ENCODE measurements at regions not wholly inside any gene's neighbourhood (a gene's known extent, or its start where the extent isn't known, plus 50 kb on each side); places are given as distances from the start of the nearest gene placed in this dataset.

GRCh38 chr18:56289381-56289780, 349.0 kb downstream of the TXNL1 start:
- Histone ChIP-seq H3K4me3 (no peak overlapping the region), H3K36me3 (no peaks in the 10 kb centered on the region), H3K27ac (no peak overlapping the region), H3K4me1 (replicated peaks) (no peaks in the 10 kb centered on the region), H3K27me3 (replicated peaks; ENCODE audit: insufficient read depth) (no peaks in the 10 kb centered on the region), H3K9me3 (no peaks in the 10 kb centered on the region)
- intact Hi-C loops (cut with DNase I), result no loop called here
- DNase-seq (ENCODE audit: low spot score), result no peak
- WGBS, result 60% methylated on average over 2 of the region's 2 CpGs
- TF ChIP-seq POLR2A (IDR thresholded peaks at IDR 0.05), result no peak
- TF ChIP-seq, protein P1, sequence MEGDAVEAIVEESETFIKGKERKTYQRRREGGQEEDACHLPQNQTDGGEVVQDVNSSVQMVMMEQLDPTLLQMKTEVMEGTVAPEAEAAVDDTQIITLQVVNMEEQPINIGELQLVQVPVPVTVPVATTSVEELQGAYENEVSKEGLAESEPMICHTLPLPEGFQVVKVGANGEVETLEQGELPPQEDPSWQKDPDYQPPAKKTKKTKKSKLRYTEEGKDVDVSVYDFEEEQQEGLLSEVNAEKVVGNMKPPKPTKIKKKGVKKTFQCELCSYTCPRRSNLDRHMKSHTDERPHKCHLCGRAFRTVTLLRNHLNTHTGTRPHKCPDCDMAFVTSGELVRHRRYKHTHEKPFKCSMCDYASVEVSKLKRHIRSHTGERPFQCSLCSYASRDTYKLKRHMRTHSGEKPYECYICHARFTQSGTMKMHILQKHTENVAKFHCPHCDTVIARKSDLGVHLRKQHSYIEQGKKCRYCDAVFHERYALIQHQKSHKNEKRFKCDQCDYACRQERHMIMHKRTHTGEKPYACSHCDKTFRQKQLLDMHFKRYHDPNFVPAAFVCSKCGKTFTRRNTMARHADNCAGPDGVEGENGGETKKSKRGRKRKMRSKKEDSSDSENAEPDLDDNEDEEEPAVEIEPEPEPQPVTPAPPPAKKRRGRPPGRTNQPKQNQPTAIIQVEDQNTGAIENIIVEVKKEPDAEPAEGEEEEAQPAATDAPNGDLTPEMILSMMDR (IDR thresholded peaks at IDR 0.05), result no peak
- no peak for TF ChIP-seq POLR2AphosphoS5 (IDR thresholded peaks at IDR 0.05)

DNA sequence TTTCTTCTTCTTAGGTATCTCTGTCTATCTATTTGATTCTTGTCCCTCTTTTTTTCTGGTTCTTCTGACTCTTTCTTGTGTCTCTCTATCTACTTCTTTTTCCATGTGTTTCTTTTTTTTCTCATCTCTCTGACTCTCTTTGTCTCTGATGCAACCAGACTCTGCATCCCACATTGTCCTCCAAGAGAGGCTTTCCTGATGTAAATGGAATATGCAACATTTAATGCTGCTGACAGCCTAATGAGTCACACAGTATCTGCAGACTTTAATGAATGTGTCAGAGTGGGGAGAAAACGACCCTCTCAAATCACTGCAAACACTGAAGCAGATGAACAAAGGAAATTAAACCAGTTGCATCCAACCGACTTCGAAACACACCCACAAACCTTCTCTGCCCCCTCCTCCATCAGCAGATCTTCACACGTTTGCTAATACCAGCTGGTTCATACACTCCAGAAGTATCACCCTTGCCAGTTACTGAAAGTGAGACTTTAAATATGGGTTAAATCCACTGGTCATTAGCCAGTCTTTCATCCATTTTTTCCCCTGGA, 351.5 kb downstream of the TXNL1 start:
- Histone ChIP-seq H3K4me1 (replicated peaks) (no peaks in the 10 kb centered on the region), H3K27ac (no peak overlapping the region), H3K9me3 (no peaks in the 10 kb centered on the region), H3K27me3 (replicated peaks; ENCODE audit: insufficient read depth) (no peaks in the 10 kb centered on the region), H3K4me3 (no peak overlapping the region), H3K36me3 (no peaks in the 10 kb centered on the region)
- DNase-seq (ENCODE audit: low spot score), result no peak
- TF ChIP-seq POLR2AphosphoS5 (IDR thresholded peaks at IDR 0.05) (no peak), POLR2A (IDR thresholded peaks at IDR 0.05) (no peak)
- TF ChIP-seq, protein P1 (IDR thresholded peaks at IDR 0.05), result no peak
- whole genome bisulfite sequencing, result 75% methylated on average over 4 of the region's 4 CpGs
- intact Hi-C loops (cut with DNase I), result no loop called here

DNA sequence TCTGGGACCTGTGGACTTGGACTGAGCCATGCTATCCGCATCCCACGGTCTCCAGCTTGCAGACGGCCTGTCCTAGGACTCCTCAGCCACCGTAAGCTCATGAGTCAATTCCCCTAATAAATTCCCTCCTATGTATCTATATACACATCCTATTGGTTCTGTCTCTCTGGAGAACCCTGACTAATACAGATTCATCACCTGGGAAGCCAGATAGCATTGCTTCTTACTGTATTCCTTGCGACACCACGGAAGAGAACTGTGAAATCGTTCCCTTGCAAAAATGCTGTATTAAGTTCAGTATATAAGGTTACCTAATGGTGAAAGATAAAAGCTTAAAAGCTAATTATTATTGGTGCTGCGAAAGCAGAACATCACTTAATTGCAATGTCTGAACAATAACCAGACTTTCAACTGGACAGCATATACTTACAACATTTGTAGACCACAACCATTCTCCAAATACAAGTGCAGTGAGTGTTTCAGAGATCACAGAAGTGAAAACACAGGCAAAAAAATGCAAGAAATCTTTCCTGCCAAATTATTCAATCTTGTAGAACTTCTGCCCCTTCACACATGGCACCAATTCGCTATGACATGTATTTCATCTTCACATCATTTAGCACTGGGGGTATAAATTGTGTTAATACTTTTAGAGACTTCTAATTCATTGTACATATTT, 352.9 kb downstream of the TXNL1 start:
- intact Hi-C loops (cut with DNase I), result no loop called here

DNA sequence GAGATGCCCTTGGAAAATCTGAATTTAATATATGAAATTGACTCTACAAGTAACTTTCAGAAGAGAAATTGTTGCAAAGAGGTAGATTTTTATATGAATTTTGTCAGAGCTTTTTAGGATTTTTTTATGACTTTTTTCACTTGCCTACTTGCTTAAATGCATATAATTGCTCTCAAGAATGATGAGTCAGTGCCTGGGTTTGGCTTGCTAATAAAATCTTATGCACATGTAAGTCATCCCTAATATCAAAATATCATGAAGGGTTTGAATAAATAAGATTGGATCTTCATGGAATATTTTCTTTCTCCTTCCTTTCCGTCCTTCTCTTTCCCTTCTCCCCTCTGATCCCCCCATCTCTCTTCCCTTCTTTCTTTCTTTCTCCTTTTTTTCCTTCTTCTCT, 354.1 kb downstream of the TXNL1 start:
- H3K27ac ChIP-seq, result no peak overlapping the region
- TF ChIP-seq POLR2AphosphoS5 (IDR thresholded peaks at IDR 0.05), result no peak
- TF ChIP-seq, protein P1 (IDR thresholded peaks at IDR 0.05), result no peak
- TF ChIP-seq POLR2A (IDR thresholded peaks at IDR 0.05), result no peak
- DNase-seq (ENCODE audit: low spot score), result no peak
- H3K9me3 ChIP-seq, result no peaks in the 10 kb centered on the region
- no peaks in the 10 kb centered on the region for H3K4me1 ChIP-seq (replicated peaks)
- H3K27me3 ChIP-seq (replicated peaks; ENCODE audit: insufficient read depth), result no peaks in the 10 kb centered on the region
- no peak overlapping the region for H3K4me3 ChIP-seq
- 88% methylated on average over 1 of the region's 1 CpG for WGBS
- intact Hi-C loops (cut with DNase I), result no loop called here
- H3K36me3 ChIP-seq, result no peaks in the 10 kb centered on the region

More for the DNA sequence above, 352.9 kb downstream of the TXNL1 start:
- Histone ChIP-seq H3K4me3 (no peak overlapping the region), H3K4me1 (replicated peaks) (no peaks in the 10 kb centered on the region), H3K36me3 (no peaks in the 10 kb centered on the region), H3K27me3 (replicated peaks; ENCODE audit: insufficient read depth) (no peaks in the 10 kb centered on the region), H3K9me3 (no peaks in the 10 kb centered on the region), H3K27ac (no peak overlapping the region)
- TF ChIP-seq POLR2AphosphoS5 (IDR thresholded peaks at IDR 0.05) (no peak), POLR2A (IDR thresholded peaks at IDR 0.05) (no peak)
- TF ChIP-seq, protein P1 (IDR thresholded peaks at IDR 0.05), result no peak
- WGBS, result 93% methylated on average over 9 of the region's 9 CpGs
- DNase-seq (ENCODE audit: low spot score), result no peak

- H3K27me3 ChIP-seq (replicated peaks; ENCODE audit: insufficient read depth), result no peaks in the 10 kb centered on the region
- intact Hi-C loops (cut with DNase I), result no loop called here
- no peak overlapping the region for H3K4me3 ChIP-seq
- no peak for DNase-seq (ENCODE audit: low spot score)
- no peaks in the 10 kb centered on the region for H3K36me3 ChIP-seq
- no peak overlapping the region for H3K27ac ChIP-seq
- TF ChIP-seq, protein P1 (IDR thresholded peaks at IDR 0.05), result no peak
- TF ChIP-seq POLR2AphosphoS5 (IDR thresholded peaks at IDR 0.05) (no peak), POLR2A (IDR thresholded peaks at IDR 0.05) (no peak)
- H3K9me3 ChIP-seq, result no peaks in the 10 kb centered on the region
- H3K4me1 ChIP-seq (replicated peaks), result no peaks in the 10 kb centered on the region
Observed at GRCh38 chr18:56283316-56283715, 355.1 kb downstream of the TXNL1 start.

All from prostate gland (tissue), 2 donors.